GM18870 (cell line): ENCODE measurements at regions not wholly inside any gene's neighbourhood (a gene's known extent, or its start where the extent isn't known, plus 50 kb on each side); places are given as distances from the start of the nearest gene placed in this dataset.
"Not testable (repeated sequence)": the region's sequence is repeated elsewhere in the genome, so short reads cannot be mapped to it uniquely, and the experiment has no call there.

Experiments
- ATAC-seq: cut with Tn5 transposase; IDR thresholded peaks from one replicate; pipeline ENCODE4 v1.9.1; 2021; ENCODE audit warnings: moderate library complexity; ENCODE audit not compliant: unreplicated experiment

GRCh38 chr9:22976454-22976853 lies 529.8 kb downstream of the DMRTA1 start:
- no peak for ATAC-seq

- not testable (repeated sequence) for ATAC-seq
These were observed 533.8 kb downstream of the DMRTA1 start for GRCh38 chr9:22980429-22980828.

- ATAC-seq = no peak
These were observed 539.9 kb downstream of the DMRTA1 start for GRCh38 chr9:22986556-22986955.

GRCh38 chr9:22990349-22990748 lies 543.7 kb downstream of the DMRTA1 start:
- ATAC-seq = no peak

DNA sequence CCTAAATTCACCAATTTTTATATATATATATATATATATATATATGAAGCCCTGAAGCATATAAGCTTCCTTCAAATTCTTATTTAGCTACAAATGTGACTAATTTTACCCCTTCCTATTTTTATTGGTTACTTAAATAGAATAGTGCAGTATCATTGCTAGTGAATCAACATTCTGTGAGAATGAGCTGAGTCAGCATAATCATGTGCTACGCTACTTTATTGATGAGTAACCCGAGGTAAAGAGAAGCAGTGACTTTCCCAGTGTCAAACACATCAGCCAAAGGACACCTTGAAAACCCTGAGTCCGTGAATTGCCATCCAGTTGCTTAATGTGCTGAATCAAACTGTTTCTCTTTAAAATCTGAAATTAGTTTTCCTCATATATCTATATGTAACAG lies 546.2 kb downstream of the DMRTA1 start:
- no peak for ATAC-seq

- ATAC-seq = no peak
These were observed 551.3 kb downstream of the DMRTA1 start for GRCh38 chr9:22997923-22998322.

DNA sequence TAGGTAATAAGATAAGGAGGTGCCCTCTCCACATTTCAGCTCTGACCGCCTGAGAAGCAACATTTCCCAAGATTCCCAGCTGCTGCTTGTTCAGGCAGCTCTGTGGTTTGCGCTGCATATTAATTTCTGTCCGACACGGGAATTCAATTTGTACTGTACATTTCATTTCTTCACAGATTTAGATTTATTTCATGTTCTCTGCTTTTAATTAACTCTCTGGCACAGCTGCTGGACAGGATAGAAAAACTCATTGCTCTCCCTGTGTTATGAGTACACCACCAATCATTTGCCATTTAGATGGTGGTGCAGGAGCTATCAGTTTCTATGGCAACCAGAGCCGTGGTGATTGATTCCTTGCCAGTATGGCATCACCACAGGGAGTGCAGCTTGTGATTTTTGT lies 558.5 kb downstream of the DMRTA1 start:
- no peak for ATAC-seq

- no peak for ATAC-seq
These were observed 559.5 kb downstream of the DMRTA1 start for GRCh38 chr9:23006127-23006526.

GRCh38 chr9:23011669-23012068 lies 565.0 kb downstream of the DMRTA1 start:
- ATAC-seq = no peak

DNA sequence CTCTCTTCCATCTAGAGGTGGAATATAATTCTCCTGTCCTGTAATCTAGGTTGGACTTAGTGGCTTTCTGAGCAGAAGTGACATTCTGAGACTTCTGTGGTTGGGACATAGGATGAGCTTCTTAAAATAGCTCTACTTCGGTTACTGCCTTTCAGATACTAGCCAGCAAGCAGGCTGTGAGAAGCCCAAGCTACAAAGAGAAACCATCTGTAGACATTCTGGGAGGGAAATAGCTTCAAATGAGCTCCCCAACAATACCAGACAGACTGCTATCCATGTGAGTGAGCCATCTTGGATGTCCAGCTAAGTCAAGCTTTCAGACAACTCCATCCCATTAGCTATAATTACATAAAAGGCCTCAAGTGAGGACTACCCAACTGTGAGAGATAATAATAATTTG lies 568.9 kb downstream of the DMRTA1 start:
- ATAC-seq = no peak

- ATAC-seq = no peak
These were observed 589.8 kb downstream of the DMRTA1 start for GRCh38 chr9:23036416-23036815.

DNA sequence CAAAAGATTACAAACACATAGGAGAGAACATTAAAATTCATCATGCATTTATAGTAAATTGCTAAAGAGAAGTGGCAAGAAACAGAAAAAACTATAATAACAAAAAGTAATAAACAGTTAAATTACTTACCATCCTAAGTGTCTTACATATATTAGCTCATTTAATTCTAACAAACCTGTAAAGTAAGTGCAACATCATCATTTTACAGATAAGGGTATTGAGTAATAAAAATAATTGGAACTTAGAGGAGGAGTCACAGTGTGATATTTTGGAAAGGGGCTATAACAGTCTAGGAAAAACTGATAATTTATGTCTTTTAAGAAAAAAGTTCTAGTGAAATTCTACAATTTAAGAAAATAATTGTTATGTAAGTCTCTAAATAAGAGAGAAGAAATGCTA lies 592.8 kb downstream of the DMRTA1 start:
- ATAC-seq = no peak

DNA sequence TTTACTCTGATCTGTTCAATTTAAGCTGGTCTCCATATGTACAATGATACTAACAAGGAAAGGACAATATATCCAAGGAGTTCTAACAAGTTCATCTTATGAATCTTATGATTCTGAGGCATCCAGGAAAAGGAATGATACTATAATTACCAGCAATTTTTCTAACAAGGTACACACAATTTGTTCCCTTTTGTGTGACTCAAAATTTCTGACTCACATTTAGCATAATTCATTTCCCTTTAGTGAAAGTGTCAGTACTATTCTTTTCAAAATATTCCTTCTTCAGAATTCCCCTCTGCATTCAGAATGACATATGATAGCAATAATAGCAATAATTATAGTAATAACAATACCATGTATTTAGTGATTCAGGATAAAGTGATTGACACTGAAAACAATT lies 594.8 kb downstream of the DMRTA1 start:
- no peak for ATAC-seq

- ATAC-seq = no peak
These were observed 597.9 kb downstream of the DMRTA1 start for GRCh38 chr9:23044549-23044948.

GRCh38 chr9:23046026-23046425 lies 599.4 kb downstream of the DMRTA1 start:
- not testable (repeated sequence) for ATAC-seq

GRCh38 chr9:23050548-23050947 lies 603.9 kb downstream of the DMRTA1 start:
- no peak for ATAC-seq

- ATAC-seq = no peak
These were observed 626.5 kb downstream of the DMRTA1 start for GRCh38 chr9:23073136-23073535.

DNA sequence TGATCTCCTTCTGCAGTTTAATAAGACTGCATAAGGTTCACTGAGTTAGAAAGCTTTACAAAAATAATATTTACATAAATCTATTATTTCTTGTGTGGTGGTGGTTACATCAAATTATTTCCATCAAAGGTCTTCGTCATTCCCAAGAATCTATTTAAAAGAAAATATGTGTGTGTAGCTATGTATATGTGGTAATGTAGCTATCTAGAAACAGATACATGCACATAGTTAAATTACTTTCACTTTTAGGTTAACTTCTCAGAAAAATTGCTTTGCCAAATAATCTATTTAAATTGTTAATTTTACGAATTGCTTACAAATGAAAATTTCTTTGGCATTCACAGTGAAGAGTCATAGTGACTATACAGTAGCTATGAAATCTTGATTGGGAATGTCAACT lies 633.2 kb downstream of the DMRTA1 start:
- no peak for ATAC-seq

DNA sequence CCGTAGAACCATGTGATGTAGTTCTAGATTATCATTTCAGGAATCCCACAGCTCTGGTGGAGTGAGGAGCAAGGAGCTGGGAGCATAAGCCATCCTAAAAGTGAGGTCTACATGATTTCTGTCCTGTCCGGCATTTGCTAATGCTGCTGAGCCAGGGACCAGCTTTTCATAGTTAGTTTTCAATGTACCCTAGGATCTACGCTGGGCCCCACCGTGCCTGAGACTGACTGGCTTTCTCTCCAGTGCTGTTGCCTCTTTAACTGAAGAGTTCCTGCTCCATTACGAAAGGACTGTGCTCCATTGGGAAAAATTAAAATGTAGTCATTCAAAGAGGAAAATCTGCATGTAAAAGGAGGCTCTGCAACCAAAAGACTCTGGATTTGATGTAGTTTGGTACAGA lies 634.8 kb downstream of the DMRTA1 start:
- no peak for ATAC-seq

DNA sequence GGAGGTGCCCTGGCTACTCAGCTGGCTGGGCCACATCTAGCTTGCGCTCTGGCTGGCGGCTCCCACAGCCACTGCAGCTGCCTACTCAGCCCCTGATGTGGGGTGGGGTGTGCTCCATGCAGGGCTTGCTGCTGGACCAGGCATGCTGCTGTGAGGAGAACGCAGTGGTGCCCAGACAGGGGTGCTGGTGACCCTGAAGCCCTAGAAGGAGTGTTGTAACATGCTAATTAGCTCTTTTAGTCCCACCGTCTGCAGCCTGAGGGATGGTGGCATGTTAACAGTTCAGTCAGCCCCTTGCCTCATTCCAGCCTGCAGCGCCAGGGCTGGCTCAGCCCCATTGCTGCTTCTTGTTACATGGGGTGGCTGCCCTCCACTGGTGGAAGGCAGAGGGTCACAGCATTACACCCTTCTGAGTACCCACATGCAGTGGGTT lies 642.3 kb downstream of the DMRTA1 start:
- ATAC-seq = no peak

DNA sequence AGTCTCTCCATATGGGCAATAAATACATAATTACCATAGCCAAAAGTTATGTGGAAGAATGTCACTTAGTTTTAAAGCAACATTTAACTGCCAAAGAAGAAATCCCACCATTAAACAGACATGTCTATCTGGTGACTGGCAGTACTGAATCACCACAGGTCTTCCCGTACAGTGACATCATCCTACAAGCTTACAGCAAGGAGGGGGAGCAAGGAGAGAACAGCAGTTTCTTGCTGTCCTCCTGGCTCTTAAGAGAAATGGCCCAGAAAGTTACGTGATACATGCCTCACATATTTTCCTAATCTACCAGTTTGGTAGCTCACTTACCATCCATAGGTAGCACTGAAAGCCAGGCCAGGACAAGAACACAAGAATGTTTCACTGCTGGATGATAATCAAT lies 671.0 kb downstream of the DMRTA1 start:
- no peak for ATAC-seq

DNA sequence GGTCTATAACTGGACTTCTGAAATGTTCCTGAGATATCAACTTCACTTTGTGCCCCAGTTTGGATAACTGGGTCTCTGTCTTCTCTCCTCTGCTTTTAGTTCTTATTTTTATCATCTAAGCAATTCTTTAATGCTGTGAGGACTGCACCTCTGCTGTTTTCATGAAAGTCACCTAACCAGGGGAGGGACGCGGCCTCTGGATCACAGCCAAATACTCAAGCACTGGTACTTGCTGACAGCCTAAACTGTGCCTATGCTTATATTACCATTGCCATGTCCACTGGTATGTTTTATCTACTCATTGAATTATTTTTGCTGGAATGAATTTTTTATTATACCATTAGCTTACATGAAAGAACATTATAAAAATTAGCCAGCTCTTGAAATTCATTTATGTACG lies 674.0 kb downstream of the DMRTA1 start:
- ATAC-seq = no peak

DNA sequence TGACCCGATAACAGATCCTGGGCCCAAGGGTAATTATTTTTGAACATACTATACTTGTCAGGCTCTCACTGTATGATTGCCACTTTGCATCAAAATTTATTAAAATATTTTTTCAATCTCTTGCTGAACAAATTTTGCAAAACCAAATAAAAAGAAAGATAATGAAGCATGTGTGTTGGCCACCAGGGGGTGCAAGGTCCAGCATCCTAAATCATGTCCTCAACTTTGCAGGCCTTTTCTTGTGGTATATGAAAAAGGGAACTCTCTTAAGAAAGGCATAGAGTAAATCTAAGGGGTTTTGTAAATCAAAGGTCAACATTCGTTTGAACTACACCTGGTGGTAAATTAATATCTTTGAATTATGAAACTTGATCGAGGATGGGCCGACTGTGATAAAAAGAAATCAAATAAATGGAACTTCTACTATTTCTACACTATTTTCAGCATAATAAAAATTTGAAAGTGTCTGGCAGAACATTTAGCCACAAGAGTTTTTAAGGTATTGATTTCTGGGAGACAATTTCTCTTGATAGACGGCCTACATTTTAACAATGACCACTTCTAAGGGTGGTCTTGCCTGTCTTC lies 676.5 kb downstream of the DMRTA1 start:
- no peak for ATAC-seq

DNA sequence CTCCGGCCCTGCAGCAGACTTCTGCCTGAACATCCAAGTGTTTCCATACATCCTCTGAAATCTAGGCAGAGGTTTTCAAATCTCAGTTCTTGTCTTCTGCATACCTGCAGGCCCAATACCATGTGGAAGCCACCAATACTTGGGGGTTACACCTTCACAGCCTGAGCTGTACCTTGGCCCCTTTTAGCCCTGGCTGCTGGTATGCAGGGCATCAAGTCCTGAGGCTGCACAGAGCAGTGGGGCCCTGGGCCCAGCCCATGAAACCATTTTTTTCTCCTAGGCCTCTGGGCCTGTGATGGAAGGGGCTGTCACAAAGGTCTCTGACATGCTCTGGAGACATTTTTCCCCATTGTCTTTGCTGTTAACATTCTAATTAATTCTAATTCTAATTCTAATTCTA lies 680.6 kb downstream of the ELAVL2 start:
- ATAC-seq = no peak
